GM20431 (cell line): ENCODE measurements at regions not wholly inside any gene's neighbourhood (a gene's known extent, or its start where the extent isn't known, plus 50 kb on each side); places are given as distances from the start of the nearest gene placed in this dataset.

ENCODE experiments used
- in situ Hi-C: fragments of 300-500 bp; cut with MseI, MboI; formaldehyde crosslinking; loops from one replicate; pipeline ENCODE4 v1.15.0; 2020; ENCODE audit warnings: low sequenced_read_pairs; ENCODE audit not compliant: unreplicated experiment

DNA sequence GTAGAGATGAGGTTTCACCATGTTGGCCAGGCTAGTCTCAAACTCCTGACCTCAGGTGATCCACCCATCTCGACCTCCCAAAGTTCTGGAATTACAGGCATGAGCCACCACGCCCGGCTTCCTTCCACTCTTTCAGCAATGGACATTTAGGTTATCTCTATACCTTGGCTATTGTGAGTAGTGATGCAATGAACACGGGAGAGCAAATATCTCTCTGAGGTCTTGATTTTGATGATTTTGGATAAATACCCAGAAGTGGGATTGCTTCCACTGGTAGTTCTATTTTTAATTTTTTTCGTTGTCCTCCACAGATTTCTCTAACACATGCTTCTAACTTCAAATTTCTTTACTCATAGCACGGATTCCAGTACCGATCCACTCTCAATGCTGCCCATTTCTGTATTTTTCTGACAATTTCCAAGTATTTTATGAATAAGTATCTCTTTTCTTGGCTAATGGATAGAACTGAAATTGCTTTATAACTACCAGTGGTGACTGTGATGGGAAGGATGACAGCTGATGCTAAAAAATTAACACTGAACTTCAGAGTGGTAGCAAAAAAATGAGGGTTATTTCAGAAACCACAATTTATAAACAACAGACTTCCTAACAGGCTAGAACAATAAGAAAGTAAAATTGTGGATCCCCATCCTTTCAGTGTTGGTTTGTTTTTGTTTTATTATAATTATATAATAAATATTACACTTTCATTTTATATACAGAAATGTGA is 327.5 kb upstream of the RUNX1 start:
- in situ Hi-C loops = no loop called here

DNA sequence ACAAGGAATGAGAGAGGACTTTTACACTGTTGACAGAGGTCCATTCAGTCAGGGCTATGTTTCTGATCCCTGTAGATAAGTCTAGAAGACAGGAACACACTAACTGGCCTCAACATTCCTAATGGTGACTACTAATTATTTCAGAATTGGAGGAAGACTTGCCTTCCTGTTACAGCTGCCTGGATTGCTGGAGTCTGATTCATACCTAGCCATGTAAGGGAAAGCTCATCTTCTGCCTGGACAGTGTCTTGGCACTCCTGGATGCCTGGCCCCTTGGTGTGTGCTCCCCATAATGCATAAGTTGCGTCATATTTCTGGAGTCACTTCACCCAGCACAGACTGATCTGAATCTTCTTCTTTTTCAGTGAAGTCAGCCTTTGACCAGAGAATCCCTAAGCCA is 326.0 kb upstream of the RUNX1 start:
- in situ Hi-C loops = no loop called here

DNA sequence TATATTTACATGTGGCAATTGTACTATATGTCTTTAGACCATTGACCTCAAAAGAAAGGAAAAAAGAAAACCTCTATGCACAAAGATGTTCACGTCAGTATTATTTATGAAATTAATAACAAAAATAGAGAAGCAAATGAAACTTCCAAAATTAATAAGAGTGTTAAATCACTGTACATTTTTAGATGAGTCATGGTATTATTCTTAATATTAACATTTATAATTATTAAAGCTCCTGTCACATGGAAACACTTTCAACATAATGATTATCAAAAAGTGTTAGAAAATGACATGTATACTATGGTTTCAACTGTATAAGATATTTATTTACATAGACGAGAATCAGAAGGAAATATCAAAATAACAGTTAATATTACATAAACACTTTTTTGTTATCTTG is 324.9 kb upstream of the RUNX1 start:
- in situ Hi-C loops = no loop called here

DNA sequence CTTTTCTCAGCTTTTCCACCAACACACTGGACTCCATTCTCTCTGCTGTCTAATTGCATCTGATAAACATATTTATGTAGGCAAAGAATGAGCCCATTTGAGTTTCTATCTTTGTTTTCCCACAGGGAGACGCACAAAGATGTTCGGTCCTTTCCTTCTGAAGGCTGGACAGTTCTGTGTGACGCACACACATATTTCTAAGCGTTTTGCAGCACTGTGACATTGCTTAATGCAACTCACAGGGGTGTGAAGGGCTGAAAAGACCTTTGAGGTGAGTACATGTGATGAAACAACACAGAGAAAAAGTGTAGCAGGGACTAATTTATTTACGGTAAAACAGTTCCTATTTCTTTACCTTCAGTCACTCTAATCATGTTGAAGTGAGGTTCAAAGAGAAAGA is 323.1 kb upstream of the RUNX1 start:
- in situ Hi-C loops = no loop called here

DNA sequence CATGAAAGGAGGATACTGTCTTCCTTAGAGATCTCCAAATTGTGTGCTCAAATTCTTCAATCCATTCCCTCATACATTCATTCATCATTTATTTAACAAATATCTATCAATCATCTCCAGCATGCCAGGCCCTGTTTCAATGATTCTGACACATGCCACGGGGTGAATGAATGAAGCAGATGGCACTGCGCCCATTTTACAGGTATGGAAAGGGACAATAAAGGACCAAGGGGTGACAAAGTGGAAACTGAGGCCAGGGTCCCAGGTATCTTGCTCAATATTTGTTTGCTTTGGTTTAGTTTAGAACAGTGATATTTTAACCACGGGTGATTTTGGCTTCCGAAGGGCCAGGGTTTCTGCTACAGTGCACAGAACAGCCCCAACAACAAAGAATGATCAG is 321.6 kb upstream of the RUNX1 start:
- in situ Hi-C loops = no loop called here

DNA sequence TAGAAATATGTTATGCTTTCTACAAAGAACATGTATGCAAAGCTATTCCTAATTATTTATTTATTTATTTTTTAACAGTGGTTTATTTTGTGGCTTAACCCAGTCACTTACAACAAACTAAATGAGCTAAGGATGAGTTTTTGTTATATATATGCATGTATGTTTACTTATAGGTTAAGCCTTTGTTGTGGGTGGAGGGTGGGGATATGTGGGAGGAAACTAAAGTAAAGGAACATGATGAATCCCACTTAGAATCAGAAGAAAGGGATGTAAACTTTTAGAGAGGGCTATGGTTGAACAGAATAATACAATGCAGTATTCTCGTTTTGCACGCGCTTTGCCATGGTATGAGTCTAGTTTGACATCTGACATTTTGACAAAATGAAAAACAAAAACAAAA is 321.0 kb upstream of the RUNX1 start:
- in situ Hi-C loops = no loop called here

DNA sequence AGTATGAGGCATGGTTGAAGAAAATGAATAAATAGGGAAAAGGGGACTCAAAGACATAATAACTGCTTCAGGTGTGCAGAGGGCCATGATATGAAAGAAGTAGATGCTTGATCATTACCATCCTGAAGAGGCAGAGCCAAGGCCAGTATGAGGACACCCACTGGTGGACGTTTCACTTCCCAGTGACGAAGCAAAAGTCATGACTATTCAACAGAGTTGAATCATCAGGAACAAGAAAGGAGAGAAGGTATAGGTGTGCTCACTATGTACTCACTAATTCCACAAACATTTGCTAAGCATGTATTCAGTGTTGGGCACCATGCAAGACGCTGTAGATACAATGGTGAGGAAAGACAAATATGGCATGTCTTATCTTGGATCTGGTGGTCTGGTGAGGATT is 319.2 kb upstream of the RUNX1 start:
- in situ Hi-C loops = no loop called here

DNA sequence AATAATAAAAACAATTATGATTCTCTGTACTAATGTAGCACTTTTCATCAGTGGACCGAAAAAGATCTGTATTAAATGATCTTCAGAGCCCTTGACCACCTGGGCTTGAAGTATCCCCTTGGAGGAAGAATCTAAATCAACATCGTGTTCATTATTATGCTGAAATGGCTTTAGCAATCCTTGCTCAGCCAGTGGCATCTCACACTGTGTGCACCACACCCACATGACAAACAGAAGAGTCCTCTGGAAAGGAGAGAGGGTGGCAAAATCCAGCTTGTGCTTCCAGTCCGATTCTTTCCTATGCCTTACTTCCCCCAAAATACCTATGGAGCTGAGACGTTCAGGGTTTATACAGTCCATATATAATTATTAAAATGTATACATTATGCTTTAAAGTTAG is 318.5 kb upstream of the RUNX1 start:
- in situ Hi-C loops = no loop called here

DNA sequence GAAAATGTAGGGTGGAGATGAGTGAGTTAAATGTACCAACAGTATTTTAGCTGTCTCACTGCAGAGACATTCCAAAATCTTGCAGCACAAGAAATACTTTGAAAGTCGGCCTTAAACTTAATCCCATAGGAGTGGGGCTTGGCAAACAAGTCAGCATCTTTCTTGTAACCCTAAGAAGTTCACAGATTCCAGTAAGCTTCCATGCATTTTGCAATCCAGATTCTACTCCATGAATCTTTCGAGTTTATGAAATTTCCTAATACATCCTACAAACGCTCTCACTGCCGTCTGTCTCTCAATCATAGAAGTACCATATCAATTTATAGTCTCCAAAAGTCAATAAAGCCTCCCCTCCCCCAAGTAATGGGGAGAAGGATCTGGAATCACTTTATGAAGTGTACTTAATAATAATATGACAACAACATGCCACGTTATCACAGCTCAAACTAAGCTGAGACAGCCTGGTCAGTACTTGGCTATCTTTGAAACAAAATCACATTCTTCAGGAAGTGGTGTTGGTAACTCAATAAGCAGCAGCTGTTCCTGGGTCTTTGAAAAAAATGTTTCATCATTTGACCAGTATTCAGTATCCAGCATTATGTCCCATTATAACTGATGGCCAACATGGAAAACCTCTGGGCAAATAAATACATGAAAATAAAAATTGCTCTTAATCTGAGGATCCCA is 317.4 kb upstream of the RUNX1 start:
- in situ Hi-C loops = no loop called here

DNA sequence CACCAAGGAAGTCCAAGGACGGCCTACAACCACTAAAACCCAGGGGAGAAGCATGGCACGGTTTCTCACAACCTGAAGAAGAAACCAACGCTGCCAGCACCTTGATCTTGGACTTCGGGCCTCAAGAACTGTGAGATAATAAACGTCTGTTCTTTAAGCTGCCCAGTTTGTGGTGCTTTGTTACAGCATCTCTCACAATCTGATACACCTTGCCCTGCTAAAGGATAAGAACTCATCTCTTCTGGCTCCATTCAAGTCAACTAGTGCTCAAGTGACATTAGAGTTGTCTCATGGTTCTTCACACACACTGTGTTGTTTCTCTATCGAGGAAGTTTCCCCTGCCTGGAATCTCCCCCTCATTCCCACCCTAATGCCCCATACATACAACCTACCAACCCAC is 314.4 kb upstream of the RUNX1 start:
- in situ Hi-C loops = no loop called here

DNA sequence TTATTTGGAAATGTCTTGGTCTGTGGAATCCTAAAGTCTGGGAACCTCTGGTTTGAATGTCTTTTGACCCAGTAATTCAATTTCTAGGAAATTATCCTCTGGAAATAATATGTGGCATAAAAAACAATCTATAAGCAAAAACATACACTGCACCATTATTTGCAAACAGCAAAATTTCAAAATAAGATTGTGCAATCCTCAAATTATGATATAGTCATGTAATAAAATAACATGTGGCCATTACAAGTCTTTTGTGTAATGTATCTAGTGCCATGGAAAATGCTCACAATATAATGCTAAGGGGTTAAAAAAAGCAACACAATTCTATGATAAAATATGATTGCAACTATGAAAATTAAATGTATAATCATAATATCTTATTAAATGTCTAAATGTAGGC is 312.9 kb upstream of the RUNX1 start:
- in situ Hi-C loops = no loop called here

DNA sequence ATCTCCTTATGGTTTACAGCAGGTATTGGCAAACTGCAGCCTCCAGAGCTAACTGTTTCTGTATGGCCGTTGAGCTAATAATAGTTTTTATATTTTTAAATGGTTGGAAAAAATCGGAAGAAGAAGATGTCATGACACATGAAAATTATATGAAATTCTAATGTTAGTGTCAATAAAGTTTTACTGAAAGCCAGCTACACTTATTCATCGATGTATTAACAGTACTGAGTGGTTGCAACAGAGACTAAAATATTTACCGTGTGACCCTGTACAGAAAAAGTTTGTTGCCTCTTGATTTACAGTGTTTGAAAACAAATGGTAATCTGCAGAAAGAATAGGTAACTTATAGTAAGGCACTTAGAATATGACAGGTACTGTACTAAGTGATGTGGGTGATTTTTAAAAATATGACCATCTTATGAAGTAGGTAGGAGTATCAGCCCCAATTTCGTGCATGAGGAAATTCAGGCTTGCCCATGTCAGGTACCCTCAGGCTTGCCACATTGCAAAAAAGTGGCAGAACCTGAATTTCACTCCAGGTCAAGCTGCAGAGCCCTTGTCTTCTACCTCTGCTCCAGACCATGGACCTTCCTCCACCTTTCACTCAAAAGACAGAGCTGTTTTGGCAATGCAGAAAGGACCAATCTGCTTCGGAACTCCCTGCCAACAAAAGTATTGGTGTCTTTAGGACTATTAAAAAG is 311.9 kb upstream of the RUNX1 start:
- in situ Hi-C loops = no loop called here

DNA sequence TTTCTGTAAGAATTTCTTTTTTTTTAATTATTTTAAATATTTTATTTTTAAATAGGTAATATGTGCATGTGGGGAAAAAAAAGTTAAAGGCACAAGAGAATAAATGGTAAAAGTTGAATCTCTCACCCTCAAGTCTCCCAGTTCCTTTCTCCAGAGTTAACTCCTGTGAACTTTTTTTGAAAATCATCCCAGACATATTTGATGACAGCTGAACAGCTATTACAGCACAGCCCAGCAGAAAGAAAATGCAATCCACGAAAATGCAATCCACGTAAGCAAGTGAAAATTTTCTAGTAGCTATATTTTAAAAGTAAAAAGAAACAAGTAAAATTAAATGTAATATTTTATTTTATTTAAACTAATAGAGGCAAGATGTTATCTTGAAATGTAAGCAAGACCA is 310.0 kb upstream of the RUNX1 start:
- in situ Hi-C loops = no loop called here

DNA sequence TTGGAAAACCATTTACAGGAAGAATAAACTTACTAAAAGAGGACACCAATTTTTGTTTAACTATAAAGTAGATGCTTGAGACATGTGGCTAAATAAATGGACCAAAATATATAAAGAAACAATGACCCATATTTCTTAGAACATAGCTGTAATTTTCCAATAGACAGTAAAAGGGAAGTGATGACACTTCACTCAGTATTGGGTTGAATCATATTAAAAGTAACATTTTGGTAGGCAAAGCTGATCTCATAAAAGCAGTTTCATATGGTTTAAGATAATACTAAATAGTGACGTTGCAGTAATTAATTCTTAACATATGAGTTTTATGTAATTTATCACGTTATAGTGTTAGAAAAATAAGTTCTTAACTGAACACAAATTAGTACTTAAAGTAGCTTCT is 308.9 kb upstream of the RUNX1 start:
- in situ Hi-C loops = no loop called here

DNA sequence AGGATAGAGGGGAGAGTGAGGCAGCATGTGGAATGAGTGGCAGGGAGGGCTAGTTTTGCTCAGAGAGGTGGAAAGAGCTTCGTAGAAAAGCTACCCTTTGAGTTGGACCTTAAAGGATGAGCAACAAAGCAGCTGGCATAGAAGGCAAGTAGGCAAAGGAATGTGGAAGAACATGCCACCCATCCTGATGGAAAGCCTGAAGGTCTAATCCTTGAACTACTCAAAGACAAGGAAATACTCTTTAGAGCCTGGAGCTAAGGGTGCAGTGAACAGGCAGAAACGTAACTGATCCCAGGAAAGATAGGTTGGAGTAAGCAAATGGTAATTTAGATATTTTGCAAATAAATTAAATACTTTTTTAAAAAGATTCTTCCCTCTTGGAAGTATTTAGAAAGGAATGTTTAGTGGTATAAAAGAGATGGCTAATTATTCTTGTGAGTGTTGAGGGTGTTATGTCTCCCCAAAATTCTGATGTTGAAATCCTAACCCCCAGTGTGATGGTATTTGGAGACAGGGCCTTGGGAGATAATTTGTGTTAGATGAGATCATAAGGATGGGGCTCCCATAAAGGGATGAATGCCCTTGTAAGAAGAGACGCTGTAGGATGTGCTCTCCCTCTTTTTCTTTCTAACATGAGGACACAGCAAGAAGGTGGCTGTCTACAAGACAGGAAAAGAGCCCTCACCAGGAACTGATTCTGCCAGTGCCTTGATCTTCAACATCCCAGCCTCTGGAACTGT is 308.1 kb upstream of the RUNX1 start:
- in situ Hi-C loops = no loop called here

DNA sequence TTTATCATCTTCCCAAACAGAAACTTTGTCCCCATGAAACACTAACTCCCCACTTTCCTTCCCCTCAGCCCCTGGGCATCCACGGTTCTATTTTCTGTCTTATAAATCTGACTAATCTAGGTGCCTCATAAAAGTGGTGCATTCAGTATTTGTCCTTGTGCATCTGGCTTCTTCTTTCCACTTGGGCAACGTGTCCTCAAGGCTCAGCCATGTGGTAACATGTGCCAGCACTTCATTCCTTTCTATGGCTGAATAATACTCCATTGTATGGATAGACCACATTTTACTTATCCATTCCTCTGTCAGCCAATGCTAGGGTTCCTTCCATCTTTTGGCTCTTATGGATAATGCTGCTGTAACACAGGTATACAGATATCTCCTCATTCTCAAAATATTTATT is 305.0 kb upstream of the RUNX1 start:
- in situ Hi-C loops = no loop called here

DNA sequence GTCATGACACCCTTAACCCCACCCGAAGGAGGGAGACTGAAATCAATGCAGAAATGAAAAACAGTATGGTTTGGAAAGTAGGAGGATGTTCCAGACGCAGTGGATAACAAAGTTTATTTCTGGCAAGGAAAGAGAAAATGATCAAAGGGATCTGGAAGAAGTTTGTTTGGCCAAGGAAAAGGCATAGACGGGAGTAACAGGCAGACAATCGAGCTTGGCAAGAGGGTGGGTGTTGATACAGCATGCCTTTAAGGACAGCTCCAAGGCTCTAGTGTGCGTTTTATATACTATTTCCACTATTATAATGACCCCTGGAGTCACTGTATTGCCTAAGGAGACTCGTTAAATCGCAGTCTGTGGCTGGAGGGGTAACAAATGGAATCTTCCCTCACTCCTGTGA is 303.7 kb upstream of the RUNX1 start:
- in situ Hi-C loops = no loop called here

DNA sequence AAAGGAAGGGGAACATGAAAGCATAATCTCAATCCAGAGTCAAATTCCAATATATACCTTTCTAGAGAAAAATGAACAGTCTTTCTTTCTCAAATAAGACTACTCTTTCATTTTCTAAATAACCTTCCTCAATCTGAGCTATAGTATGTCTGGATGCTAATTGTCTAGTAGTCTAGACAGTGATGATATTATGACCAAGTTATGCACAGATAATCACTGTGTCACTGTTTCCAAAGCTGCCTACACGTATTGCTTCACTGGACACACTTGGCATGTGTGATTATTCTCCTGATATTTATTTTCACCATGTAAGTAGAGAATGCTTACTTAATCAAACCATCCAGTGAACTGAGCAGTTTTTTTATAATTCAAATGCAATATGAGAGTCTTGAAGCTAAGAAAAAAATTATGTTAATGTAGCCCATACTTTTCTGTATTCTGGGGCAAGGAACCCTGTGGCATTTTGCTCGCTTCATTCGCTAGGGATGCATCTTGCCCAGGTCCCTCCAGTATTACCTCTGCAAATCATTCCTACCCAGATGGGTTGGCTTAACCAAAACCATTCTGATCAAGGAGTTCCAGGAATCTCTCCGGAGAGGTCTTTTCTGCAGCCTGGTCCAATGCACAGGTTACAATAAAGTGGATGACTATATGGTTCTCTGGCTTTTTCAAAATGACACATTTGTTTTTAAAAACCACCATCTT is 303.1 kb upstream of the RUNX1 start:
- in situ Hi-C loops = no loop called here

DNA sequence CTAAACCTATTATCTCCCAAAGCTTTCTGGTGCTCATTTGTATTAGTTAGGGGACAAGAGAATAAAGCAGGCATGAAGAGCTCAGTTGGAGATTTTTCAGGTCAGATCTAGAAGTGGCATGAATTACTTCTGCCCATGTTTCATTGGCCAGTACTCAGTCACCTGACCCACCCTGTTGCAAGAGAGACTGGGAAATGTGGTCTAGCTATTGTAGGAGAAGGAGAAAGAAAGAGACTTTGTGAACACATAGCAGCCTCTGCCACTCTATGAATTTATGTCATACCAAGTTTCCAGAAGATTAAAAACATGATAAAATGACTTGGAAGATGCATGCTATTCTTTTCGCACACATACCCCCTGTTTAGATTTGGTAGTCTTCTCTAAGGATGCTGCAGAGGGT is 302.3 kb upstream of the RUNX1 start:
- in situ Hi-C loops = no loop called here

DNA sequence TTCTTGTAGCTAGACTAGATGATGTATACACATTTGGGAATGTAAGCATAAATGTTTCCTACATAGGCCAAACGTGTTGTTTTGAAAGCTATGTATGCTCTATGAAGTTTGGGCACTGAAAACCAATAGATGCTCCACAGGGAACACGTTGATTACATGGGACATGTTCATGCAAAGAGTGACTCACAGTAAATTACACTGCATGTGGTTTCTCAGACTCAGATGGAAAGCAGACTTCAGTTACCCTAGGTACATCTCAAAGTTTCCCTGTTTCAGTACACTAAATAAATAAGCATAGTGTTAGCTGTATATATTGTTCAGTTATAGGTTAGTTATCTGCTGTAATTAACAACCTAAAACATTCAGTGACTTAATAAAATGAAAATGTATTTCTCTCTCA is 301.9 kb upstream of the RUNX1 start:
- in situ Hi-C loops = no loop called here
